ENCODE measurements at regions not wholly inside any gene's neighbourhood (a gene's known extent, or its start where the extent isn't known, plus 50 kb on each side); places are given as distances from the start of the nearest gene placed in this dataset.

DNA sequence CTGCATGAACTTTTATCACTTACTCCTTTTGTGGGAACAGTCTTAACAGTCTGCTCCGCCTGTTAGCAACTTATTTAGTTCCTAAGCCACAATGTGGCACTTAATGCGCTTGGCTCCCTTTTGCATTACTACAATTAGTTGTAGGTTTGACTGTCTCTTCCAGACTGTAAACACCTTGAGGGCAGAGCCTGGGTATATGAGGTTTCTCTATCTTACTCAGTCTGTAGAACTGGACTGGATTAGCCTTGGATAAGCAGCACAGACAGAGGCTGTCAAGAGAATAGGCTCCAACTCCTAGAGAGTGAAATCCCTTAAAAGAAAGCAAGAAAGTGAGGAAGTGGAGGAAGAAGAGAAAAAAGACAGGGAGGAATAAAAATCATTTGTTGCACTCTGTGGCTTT, 268.3 kb upstream of the MAF start:
- TF ChIP-seq CTCF (conservative IDR thresholded peaks at IDR 0.05 in 1 of 2, IDR thresholded peaks at IDR 0.05 in 1 of 2; ENCODE audit: extremely low read depth in 1 of 2, insufficient read depth in 1 of 2, low read depth in 1 of 2, low read length in 2 of 2), result no peak
- TF ChIP-seq EZH2 (IDR thresholded peaks at IDR 0.05; ENCODE audit: borderline replicate concordance, low read length), result no peak
